ENCODE measurements at regions not wholly inside any gene's neighbourhood (a gene's known extent, or its start where the extent isn't known, plus 50 kb on each side); places are given as distances from the start of the nearest gene placed in this dataset.
"Not testable (repeated sequence)": the region's sequence is repeated elsewhere in the genome, so short reads cannot be mapped to it uniquely, and the experiment has no call there.

- no peak for DNase-seq (ENCODE audit: low read depth in 4 of 4, low spot score in 3 of 4)
Measured at GRCh38 chr4:3599951-3600350, 67.7 kb upstream of the LRPAP1 start.

DNA sequence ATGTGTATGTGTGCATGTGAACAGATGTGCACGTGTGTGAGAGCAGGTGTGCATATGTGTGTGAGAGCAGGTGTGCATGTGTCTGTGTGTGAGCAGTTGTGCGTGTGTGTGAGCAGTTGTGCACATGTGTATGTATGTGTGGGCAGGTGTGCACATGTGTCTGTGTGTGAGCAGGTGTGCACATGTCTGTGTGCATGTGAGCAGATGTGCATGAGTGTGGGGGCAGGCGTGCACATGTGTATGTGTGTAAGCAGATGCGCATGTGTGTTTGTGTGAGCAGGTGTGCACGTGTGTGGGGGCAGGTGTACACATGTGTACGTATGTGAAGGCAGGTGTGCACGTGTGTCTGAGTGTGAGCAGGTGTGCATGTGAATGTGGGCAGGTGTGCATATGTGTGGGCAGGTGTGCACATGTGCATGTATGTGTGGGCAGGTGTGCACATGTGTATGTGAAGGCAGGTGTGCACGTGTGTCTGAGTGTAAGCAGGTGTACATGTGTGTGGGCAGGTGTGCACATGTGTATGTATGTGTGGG, 66.5 kb upstream of the LRPAP1 start:
- no peak for DNase-seq (ENCODE audit: low read depth in 4 of 4, low spot score in 3 of 4)

DNA sequence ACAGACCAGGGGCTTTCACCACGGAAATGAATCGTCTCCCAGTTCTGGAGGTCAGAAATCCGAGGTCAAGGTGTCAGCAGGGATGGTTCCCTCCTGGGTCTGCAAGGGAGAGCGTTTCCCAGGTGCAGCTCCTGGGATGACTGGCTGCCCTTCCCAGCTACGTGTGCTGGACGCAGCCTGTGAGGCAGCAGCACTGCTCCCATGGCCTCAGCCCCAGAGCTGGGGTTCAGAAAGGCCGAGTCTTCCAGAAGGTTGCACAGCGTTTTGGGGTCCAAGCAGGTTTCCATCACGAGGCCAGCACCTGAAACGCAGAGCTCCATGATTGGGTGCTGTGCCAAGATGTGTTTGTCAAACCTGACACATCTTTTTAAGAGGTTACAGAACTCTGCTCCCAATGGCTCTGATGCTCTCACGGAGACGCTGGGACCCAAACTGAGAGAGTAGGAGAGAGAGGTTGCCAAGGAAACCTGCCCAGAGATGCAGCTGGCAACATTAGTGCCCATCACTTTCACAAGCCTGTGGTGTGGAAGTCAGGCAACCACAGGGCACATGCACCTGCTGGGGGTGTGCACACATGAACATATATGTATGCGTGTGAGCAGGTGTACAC, 65.8 kb upstream of the LRPAP1 start:
- not testable (repeated sequence) for DNase-seq (ENCODE audit: low read depth in 4 of 4, low spot score in 3 of 4)

DNA sequence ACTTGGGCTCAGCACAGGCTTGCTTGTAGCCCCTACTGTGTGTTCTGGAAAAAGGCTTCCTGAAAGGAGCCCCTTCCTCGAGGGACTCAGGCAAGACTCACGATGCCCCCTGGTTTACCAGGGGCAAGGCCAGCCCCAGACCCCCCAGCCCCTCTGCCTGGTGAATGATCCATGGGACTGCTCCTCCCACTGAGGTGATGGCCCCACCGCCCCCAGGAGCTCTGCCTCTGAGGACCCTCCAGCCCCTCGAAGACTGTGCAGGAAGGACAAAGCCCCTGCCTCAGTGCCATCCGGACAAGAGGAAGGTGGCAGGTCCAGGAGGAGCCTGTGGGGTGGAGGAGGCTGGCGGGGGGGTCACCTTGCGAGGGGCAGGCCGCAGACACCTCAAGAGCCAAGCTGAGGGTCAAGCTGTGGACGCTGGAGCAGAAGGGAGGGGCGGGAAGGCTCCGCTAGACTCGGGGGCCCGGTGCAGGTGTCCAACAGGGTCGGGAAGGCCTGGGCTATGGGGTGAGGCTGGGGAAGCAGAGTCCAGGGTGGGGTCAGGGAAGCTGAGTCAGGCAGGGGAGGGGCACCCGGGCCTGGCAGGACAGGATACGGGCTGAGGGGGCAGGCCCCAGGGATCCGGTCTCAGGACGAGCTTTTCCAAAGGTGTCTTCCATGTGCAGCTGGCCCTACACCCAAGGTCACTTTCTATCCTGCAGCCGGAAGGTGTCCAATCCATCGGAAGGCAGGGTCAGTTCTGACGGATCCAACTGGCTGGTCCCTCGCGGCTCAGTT, 64.9 kb upstream of the LRPAP1 start:
- not testable (repeated sequence) for DNase-seq (ENCODE audit: low read depth in 4 of 4, low spot score in 3 of 4)

GRCh38 chr4:3595627-3596291, 63.5 kb upstream of the LRPAP1 start:
- DNase-seq (ENCODE audit: low read depth in 4 of 4, low spot score in 3 of 4) = not testable (repeated sequence)

- not testable (repeated sequence) for DNase-seq (ENCODE audit: low read depth in 4 of 4, low spot score in 3 of 4)
Measured at GRCh38 chr4:3594751-3595150, 62.5 kb upstream of the LRPAP1 start.

DNA sequence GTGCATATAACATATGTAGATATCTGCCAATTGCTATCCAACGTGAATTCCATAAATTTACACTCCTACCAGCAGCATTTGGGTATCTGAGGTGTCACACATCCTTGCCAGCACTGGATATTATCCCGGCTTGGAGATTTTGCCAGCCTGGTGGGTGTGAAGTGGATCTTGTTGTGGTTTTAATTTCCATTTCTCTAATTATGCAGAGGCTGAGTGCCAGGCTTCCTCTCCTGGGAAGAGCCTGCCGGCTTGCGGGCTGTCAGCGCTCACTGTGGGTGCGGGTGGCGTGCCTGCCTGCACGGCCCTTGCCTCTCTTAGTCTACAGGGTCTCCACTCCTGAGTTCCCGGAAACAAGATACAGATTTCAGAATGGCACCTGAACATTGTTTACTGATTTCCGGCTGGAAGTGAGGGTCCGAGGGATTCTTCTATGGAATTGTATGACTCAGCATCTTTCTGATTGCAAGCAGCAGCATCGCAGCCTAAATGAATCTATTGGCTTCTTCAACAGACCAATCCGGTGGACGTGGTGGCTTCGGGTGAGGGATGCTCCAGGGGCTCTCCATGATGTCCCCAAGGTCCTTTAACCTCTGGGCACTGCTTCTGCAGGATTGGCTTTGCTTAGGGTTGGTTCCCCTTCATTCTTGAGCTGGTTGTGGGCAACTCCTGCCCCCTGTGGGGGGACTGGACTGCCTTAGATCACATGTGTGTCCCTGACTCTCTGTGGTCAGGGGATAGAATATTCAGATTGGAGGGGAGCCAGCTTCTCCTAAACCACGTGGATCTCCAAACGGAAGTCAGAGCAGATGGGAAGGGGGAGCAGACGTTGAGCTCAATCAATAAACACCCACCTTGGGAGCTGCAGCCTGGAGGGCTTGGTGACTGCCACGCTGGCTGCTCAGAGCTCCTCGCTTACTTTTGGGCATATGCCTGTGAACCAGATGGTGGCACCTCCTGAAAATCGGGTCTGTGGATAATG, 58.0 kb upstream of the LRPAP1 start:
- not testable (repeated sequence) for DNase-seq (ENCODE audit: low read depth in 4 of 4, low spot score in 3 of 4)

DNA sequence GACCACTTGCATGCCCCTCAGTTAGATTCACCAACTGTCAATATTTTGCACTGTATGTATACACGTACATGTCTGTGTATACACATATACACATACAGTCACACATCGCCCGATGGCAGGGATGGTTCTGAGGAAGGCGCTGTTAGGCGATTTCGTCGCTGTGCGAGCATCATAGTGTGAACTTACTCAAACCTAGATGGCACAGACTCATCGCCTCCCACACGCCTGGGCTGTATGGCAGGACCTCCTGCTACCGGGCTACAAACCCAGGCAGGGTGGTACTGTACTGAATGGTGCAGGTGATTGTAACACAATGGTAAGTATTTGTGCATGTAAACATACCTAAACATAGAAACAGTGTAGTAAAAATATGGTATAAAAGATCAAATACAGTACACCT, 57.2 kb upstream of the LRPAP1 start:
- not testable (repeated sequence) for DNase-seq (ENCODE audit: low read depth in 4 of 4, low spot score in 3 of 4)

GRCh38 chr4:3588517-3589194, 56.4 kb upstream of the LRPAP1 start:
- not testable (repeated sequence) for DNase-seq (ENCODE audit: low read depth in 4 of 4, low spot score in 3 of 4)

- DNase-seq (ENCODE audit: low read depth in 4 of 4, low spot score in 3 of 4) = not testable (repeated sequence)
Measured at GRCh38 chr4:3586596-3586995, 54.4 kb upstream of the LRPAP1 start.

GRCh38 chr4:3585567-3585966, 53.3 kb upstream of the LRPAP1 start:
- peak in 1 of 4 donors; percentile 10 for DNase-seq (ENCODE audit: low read depth in 4 of 4, low spot score in 3 of 4)

GRCh38 chr4:3582091-3582475, 49.9 kb upstream of the LRPAP1 start:
- DNase-seq (ENCODE audit: low read depth in 4 of 4, low spot score in 3 of 4) = no peak
